Fibroblast of lung (primary cell): ENCODE measurements at regions not wholly inside any gene's neighbourhood (a gene's known extent, or its start where the extent isn't known, plus 50 kb on each side); places are given as distances from the start of the nearest gene placed in this dataset.

Experiments used
- EZH2 ChIP-seq: IDR thresholded peaks from 2 replicates; pipeline ENCODE4 v1.5.1; 2012; ENCODE audit warnings: low read length, control low read depth, mild to moderate bottlenecking; ENCODE audit errors: missing control alignments
- TF ChIP-seq, protein P1 (sequence below), 2 donors: IDR thresholded peaks in 1 of 2; conservative IDR thresholded peaks in 1 of 2; 1 replicate in 1 of 2; 2 replicates in 1 of 2; pipeline ENCODE4 v1.5.1; 2011 to 2012; ENCODE audit warnings: low read length in 2 of 2, control low read depth in 1 of 2, inconsistent platforms in 1 of 2, low read depth in 1 of 2, mild to moderate bottlenecking in 1 of 2

DNA sequence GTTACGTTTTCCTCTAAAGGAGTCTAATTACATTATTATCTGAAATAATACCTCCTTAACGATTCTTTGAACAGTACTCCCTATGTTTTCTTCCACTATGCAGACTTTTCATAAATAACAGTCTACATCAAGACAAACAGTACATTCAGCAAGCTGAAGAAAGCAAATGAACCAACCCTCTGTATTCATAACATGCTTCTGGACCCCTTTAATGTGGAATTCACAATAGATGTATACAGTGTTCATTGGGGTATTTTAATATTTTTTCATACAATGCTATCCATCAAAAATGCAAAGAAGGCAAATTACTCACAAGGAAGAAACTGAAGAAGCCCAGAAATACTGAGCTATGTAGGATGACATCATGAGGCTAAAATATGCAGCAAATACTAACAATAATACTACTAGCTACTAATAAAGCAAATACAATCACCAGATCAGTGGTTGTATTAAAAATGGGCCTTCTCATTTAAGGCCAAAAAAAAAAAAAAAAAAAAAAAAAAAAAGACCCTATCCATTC is 408.6 kb downstream of the MTX2 start:
- TF ChIP-seq, protein P1, sequence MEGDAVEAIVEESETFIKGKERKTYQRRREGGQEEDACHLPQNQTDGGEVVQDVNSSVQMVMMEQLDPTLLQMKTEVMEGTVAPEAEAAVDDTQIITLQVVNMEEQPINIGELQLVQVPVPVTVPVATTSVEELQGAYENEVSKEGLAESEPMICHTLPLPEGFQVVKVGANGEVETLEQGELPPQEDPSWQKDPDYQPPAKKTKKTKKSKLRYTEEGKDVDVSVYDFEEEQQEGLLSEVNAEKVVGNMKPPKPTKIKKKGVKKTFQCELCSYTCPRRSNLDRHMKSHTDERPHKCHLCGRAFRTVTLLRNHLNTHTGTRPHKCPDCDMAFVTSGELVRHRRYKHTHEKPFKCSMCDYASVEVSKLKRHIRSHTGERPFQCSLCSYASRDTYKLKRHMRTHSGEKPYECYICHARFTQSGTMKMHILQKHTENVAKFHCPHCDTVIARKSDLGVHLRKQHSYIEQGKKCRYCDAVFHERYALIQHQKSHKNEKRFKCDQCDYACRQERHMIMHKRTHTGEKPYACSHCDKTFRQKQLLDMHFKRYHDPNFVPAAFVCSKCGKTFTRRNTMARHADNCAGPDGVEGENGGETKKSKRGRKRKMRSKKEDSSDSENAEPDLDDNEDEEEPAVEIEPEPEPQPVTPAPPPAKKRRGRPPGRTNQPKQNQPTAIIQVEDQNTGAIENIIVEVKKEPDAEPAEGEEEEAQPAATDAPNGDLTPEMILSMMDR (conservative IDR thresholded peaks at IDR 0.05 in 1 of 2, IDR thresholded peaks at IDR 0.05 in 1 of 2; ENCODE audit: low read depth in 1 of 2, low read length in 2 of 2), result no peak
- TF ChIP-seq EZH2, result no peak
